IPS-20b (cell line): ENCODE measurements at regions not wholly inside any gene's neighbourhood (a gene's known extent, or its start where the extent isn't known, plus 50 kb on each side); places are given as distances from the start of the nearest gene placed in this dataset.

Source experiments
- H3K27ac ChIP-seq: one replicate; pipeline ENCODE4 v1.5.1; 2013; ENCODE audit warnings: low read length
- H3K27me3 ChIP-seq: 2 replicates; pipeline ENCODE4 v1.6.1; 2013; ENCODE audit warnings: mild to moderate bottlenecking, low read length, inconsistent platforms; ENCODE audit not compliant: insufficient read depth
- H3K36me3 ChIP-seq: 2 replicates; pipeline ENCODE4 v1.6.1; 2013; ENCODE audit warnings: low read depth, mild to moderate bottlenecking, inconsistent platforms, low read length, moderate library complexity; ENCODE audit not compliant: insufficient read depth
- H3K4me1 ChIP-seq: 2 replicates; pipeline ENCODE4 v1.6.1; 2013; ENCODE audit warnings: mild to moderate bottlenecking, control low read depth, inconsistent platforms, low read length, moderate library complexity; ENCODE audit not compliant: insufficient read depth
- H3K4me3 ChIP-seq: 2 replicates; pipeline ENCODE4 v1.5.1; 2013; ENCODE audit warnings: mild to moderate bottlenecking, low read length, inconsistent platforms
- H3K9ac ChIP-seq: 2 replicates; pipeline ENCODE4 v1.6.1; 2013; ENCODE audit warnings: low read depth, mild to moderate bottlenecking, inconsistent platforms, low read length, moderate library complexity
- H3K9me3 ChIP-seq: 2 replicates; pipeline ENCODE4 v1.6.1; 2013; ENCODE audit warnings: mild to moderate bottlenecking, low read depth, low read length, inconsistent platforms; ENCODE audit not compliant: insufficient read depth

DNA sequence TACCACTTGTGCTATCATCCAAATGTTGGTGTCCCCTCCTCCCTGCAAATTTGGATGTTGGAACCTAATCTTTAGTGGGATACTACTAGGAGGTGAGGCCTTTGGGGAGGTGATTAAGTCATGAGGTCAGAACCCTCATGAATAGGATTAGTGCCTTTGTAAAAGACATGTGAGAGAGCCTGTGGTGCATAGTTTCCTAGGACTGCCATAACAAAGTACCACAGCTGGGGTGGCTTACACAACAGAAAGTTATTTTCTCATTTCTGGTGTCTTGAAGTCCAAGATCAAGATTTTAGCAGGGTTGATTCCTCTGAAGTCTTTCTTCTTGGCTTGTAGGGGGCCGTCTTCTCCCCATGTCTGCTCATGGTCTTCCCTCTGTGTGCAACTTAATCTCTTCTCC, 562.6 kb upstream of the ARGLU1 start:
- Histone ChIP-seq H3K27me3 (no peaks in the 10 kb centered on the region), H3K4me3 (no peak overlapping the region), H3K27ac (no peak overlapping the region), H3K9ac (no peak overlapping the region), H3K4me1 (no peaks in the 10 kb centered on the region; the same call in 1 of the 2 replicates), H3K36me3 (no peaks in the 10 kb centered on the region), H3K9me3 (no peaks in the 10 kb centered on the region)

DNA sequence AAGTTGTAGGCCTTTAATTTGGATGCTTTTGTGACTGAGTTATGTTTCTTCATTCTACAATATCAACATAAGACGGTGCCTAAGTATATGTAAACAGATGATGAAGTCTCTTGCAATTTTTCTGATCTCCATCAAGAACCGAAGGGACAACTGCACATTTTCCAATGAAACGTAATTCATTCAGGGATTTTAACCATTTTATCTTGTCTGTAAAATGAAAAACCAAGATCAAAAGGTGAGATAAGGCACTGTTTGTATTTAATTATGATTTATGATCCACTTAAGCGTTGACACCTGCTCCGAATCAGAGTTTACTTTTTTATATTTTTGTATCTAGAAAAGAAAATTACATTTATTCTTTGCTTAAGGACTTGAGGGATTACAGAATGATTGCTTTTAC, 556.8 kb upstream of the ARGLU1 start:
- peaks cover 2% of the 10 kb centered on the region; the same call in 1 of the 2 replicates for H3K4me1 ChIP-seq
- no peak overlapping the region for H3K4me3 ChIP-seq

DNA sequence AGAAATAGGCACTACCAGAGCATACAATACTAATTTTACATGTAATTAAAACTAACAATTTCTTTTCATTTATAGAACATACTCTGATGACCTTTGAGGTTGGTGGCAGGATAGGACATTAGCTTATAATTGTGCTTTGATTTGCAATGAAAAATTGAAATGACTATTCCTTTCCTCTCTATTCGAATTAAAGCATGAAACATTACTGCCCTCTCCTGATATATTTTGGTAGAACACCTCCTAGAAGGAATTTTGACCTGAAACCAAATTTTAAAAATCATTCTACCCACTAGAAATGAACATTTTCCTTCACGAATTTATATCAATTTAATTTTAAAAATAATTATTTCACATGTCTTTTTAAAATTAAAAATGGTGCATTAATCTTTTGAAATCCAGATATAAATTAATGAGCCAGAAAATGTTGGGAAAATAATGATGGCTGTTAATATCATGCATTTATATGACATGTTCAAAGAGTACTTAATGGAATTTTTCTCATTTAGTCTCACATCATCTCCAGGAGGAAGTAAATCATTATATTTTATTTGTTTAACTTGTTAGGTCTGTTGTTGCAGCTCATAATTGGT, 556.3 kb upstream of the ARGLU1 start:
- Histone ChIP-seq H3K9me3 (no peaks in the 10 kb centered on the region), H3K4me3 (no peak overlapping the region), H3K9ac (no peak overlapping the region), H3K27me3 (no peaks in the 10 kb centered on the region), H3K27ac (no peak overlapping the region), H3K36me3 (no peaks in the 10 kb centered on the region), H3K4me1 (peaks cover 2% of the 10 kb centered on the region; the same call in 1 of the 2 replicates)

More for the DNA sequence above, 556.8 kb upstream of the ARGLU1 start:
- no peaks in the 10 kb centered on the region for H3K9me3 ChIP-seq
- no peak overlapping the region for H3K27ac ChIP-seq
- no peaks in the 10 kb centered on the region for H3K27me3 ChIP-seq
- H3K36me3 ChIP-seq, result no peaks in the 10 kb centered on the region
- no peak overlapping the region for H3K9ac ChIP-seq

DNA sequence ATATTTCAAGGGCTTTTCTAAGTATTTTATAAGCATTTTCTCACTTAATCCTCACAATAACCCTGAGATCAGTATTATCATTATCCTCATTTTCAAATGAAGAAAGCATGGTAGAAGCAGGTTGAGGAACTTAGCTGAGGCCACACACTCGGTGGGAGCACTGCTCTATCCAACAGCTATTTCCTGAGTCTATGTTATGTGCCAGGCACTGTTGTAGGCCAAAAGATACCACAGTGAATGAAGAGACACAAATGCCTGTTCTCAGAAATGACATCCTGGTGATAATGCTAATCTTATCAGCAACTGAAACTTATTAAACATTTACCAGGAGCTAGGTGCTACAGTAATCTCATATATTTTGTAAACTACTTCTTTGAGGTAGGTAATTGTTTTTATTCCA, 553.9 kb upstream of the ARGLU1 start:
- H3K9ac ChIP-seq, result no peak overlapping the region
- H3K36me3 ChIP-seq, result no peaks in the 10 kb centered on the region
- H3K4me1 ChIP-seq, result peaks cover 2% of the 10 kb centered on the region; the same call in 1 of the 2 replicates
- H3K27ac ChIP-seq, result no peak overlapping the region
- no peak overlapping the region for H3K4me3 ChIP-seq
- H3K9me3 ChIP-seq, result no peaks in the 10 kb centered on the region
- H3K27me3 ChIP-seq, result no peaks in the 10 kb centered on the region

DNA sequence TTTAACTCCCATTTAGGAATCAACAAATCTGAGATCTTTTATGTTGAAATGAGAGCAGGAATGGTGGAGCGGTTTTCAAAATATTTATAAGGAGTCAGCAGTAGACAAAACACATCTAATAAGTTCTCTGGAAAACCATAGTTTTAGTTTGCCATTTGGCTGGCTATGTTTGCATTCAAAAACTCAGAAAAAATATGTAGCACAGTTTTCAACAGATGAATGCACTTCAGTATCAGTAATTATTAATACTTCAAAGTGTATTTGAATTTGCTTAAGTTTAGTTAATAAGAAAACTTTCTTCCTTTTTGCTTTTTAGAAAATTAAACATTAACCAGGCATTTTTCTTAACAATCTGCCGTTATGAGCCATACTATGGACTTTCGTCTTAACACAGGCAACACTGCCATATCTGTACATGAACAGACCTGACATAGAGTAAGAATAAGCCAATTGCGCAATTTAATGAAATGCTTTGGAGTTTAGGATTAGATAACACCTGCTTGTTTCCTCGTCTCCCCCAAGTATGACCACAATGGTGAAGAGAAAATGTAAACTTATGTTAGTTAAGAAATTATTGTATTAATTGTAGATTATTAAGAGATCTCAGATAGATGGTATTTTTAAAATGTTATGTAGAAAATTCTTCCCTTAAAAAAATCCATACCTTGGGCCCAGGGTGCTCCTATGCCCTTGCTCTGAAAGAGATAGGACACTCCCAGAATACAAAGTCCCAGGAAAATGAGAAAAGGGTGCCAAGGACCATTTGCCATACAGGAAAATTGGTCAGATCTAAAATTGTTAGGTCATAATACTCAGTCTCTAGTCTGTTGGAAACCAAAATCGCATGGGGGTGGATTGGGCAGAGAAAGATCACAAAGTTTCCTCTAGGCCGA, 552.3 kb upstream of the ARGLU1 start:
- H3K4me1 ChIP-seq, result peaks cover 2% of the 10 kb centered on the region; the same call in 1 of the 2 replicates
- H3K9me3 ChIP-seq, result no peaks in the 10 kb centered on the region
- H3K9ac ChIP-seq, result no peak overlapping the region
- H3K36me3 ChIP-seq, result no peaks in the 10 kb centered on the region
- H3K4me3 ChIP-seq, result no peak overlapping the region
- H3K27ac ChIP-seq, result no peak overlapping the region
- H3K27me3 ChIP-seq, result no peaks in the 10 kb centered on the region

DNA sequence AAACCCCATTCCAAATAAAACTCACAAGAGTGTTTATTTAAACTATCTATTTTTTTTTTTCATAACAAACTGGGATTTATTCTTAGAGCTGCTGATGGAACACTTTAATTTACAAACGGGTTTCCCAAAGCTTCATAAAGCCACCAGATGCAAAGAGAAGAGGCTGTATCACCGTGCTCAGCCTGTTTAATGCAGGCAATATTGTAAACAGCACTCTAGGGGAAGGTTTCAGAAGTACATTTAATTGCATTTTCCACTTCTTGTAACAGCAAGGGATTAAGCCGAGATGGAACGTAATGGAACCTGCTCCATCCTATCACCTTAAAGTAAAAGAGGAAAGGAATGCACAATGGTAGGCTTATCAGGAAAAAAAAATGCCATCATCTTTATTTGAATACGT, 550.6 kb upstream of the ARGLU1 start:
- no peak overlapping the region for H3K27ac ChIP-seq
- H3K27me3 ChIP-seq, result no peaks in the 10 kb centered on the region
- no peaks in the 10 kb centered on the region for H3K9me3 ChIP-seq
- no peak overlapping the region for H3K9ac ChIP-seq
- no peaks in the 10 kb centered on the region for H3K4me1 ChIP-seq
- no peak overlapping the region for H3K4me3 ChIP-seq
- no peaks in the 10 kb centered on the region for H3K36me3 ChIP-seq

DNA sequence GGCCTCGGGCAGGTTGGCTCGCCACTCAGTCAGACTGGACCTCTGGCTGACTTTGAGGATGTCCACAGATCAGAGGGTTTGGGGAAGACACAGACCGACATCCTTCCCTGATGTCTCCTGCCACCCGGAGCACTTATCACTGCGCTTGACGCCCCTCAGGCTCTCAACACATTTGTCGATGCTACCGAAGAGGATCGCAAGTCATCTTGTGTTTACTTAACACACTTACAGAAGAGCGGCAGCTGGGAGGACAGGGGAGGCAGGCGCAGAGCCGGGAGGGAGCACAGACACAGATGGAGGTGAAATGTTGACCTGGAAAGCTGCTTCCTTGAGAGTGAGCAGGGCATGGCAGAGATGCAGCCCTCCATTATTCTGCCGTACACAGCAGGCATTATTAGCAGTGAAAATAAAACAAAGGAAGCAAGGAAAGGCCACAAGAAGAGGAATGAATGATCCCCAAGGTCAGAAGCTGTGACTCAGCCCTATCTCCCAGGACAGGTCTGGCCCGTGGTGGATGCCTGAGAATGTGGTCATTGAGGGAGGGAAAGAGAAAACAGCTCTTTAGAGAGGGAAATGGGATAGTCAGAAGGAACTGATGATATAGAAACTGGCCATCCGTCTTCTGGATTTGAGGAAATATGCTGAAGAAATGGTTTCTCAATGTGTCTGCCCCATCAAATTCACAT, 549.5 kb upstream of the ARGLU1 start:
- Histone ChIP-seq H3K27ac (no peak overlapping the region), H3K9me3 (no peaks in the 10 kb centered on the region), H3K9ac (no peak overlapping the region)

DNA sequence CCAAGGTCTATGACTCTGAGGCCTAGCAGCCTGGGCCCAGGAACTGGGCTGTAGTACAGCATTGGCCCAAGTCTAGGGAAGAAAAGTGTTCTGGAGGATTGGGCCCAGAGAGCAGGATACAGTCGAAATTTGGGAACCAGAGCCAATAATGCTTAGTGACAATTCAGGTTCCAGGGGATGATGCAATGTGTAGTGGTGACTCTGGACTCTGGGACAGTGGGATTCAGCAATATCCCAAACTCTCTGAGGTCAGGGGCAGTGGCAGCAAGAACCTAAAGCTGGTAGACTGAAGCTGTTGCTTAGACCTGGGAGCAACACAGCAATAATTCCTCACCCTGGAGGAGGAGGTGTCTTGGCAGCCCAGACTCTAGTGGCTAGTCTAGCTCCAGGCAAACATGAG, 545.5 kb upstream of the ARGLU1 start:
- H3K36me3 ChIP-seq, result no peaks in the 10 kb centered on the region
- H3K27ac ChIP-seq, result no peak overlapping the region
- H3K9me3 ChIP-seq, result peaks cover 17% of the 10 kb centered on the region
- H3K9ac ChIP-seq, result no peak overlapping the region
- no peaks in the 10 kb centered on the region for H3K27me3 ChIP-seq
- H3K4me1 ChIP-seq, result no peaks in the 10 kb centered on the region
- H3K4me3 ChIP-seq, result no peak overlapping the region

More for the DNA sequence above, 549.5 kb upstream of the ARGLU1 start:
- Histone ChIP-seq H3K27me3 (no peaks in the 10 kb centered on the region), H3K36me3 (no peaks in the 10 kb centered on the region), H3K4me3 (no peak overlapping the region), H3K4me1 (no peaks in the 10 kb centered on the region)

DNA sequence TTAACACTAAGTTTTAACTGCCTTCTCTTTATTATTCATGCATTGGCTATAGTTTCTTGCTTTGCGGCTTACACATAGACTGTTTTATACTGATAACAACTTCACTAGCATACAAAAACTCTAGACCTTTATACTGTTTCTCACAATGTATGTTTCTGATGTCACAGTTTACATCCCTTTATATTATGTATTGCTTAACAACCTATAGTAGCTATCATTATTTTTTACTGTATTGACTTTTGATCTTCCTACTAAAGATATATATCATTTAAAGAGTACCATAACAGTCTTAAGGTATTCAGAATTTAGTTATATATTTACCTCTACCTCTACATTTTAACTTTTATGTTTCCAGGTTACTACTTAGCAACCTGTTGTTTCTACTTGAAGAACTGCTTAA, 543.3 kb upstream of the ARGLU1 start:
- Histone ChIP-seq H3K27ac (no peak overlapping the region), H3K4me3 (no peak overlapping the region), H3K9me3 (peaks cover 17% of the 10 kb centered on the region), H3K36me3 (no peaks in the 10 kb centered on the region), H3K4me1 (no peaks in the 10 kb centered on the region), H3K9ac (no peak overlapping the region), H3K27me3 (no peaks in the 10 kb centered on the region)

DNA sequence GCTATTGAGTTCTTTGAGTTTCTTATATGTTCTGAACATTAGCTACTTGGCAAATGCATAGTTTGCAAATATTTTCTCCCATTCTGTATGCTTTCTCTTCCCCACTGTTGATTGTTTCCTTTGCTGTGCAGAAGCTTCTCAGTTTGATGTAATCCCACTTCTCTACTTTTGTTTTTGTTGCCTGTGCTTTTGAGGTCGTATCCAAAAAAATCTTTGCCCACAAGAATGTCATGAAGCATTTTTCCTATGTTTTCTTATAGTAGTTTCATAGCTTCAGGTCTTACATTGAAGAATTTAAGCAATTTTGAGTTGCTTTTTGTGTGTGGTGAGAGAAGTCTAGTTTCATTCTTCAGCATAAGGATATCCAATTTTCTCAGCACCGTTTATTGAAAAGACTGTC, 536.7 kb upstream of the ARGLU1 start:
- Histone ChIP-seq H3K4me1 (no peaks in the 10 kb centered on the region), H3K9me3 (peaks cover 11% of the 10 kb centered on the region; the same call in 1 of the 2 replicates), H3K36me3 (no peaks in the 10 kb centered on the region), H3K9ac (no peak overlapping the region), H3K4me3 (no peak overlapping the region), H3K27me3 (no peaks in the 10 kb centered on the region), H3K27ac (no peak overlapping the region)

DNA sequence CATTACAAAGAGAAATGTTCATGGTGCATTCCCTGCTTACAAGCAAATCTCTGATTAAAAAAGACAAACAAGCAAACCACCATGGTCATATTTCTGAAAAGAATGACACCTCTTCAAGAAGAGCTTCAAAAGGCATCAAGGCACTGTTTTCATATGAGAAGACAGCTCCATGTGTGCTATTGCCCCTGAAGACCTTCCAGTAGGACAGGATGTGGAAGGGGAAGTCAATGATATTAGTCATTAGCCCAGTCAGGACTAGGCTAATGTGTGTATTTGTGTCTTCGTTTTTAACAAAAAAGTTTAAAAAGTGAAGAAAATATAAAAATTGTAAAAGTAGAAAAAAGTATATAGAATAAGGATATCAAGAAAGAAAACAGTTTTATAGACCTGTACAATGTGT, 534.7 kb upstream of the ARGLU1 start:
- no peak overlapping the region for H3K9ac ChIP-seq
- no peaks in the 10 kb centered on the region for H3K36me3 ChIP-seq
- no peaks in the 10 kb centered on the region for H3K9me3 ChIP-seq
- H3K27ac ChIP-seq, result no peak overlapping the region
- H3K27me3 ChIP-seq, result no peaks in the 10 kb centered on the region
- H3K4me1 ChIP-seq, result no peaks in the 10 kb centered on the region
- H3K4me3 ChIP-seq, result no peak overlapping the region
